ENCODE measurements at regions not wholly inside any gene's neighbourhood (a gene's known extent, or its start where the extent isn't known, plus 50 kb on each side); places are given as distances from the start of the nearest gene placed in this dataset.

DNA sequence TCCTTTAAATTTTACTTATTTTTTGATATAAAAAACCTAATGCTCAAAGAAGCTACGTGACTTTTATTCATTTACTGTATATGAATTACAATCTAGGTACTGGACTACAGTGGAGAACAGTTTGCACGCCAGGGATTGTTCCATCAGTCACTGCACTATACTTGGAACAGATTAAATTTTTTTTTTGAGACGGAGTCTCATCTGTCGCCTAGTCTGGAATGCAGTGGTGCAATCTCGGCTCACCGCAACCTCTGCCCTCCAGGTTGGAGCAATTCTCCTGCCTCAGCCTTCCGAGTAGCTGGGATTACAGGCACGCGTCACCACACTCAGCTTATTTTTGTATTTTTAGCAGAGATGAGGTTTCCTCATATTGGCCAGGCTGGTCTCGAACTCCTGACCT, 330.0 kb upstream of the SLC14A2 start:
- H3K9me3 ChIP-seq (ENCODE audit: control insufficient read depth in 1 of 2, insufficient read depth in 1 of 2, low read depth in 1 of 2, low read length in 2 of 2), result no peaks in the 10 kb centered on the region; a peak in 1 of 4 replicates
- H3K79me2 ChIP-seq (ENCODE audit: insufficient read depth, low read length), result no peaks in the 10 kb centered on the region
- TF ChIP-seq SIN3A (IDR thresholded peaks at IDR 0.05; ENCODE audit: low read depth) (no peak), ELF1 (IDR thresholded peaks at IDR 0.05; ENCODE audit: borderline replicate concordance, low read depth) (no peak), SP1 (IDR thresholded peaks at IDR 0.05; ENCODE audit: low read depth) (no peak), EGR1 (IDR thresholded peaks at IDR 0.05; ENCODE audit: low read depth) (no peak), POLR2AphosphoS5 (IDR thresholded peaks at IDR 0.05; ENCODE audit: low read depth, low read length) (no peak), EZH2 (IDR thresholded peaks at IDR 0.05) (no peak), POLR2A (IDR thresholded peaks at IDR 0.05; ENCODE audit: borderline replicate concordance, extremely low read depth, insufficient read depth, insufficient read length) (no peak), YY1 (IDR thresholded peaks at IDR 0.05; ENCODE audit: extremely low read depth, insufficient replicate concordance, low read depth, low read length) (no peak), CEBPB (IDR thresholded peaks at IDR 0.05; ENCODE audit: low read depth) (no peak), ZFX (IDR thresholded peaks at IDR 0.05) (no peak), SRF (IDR thresholded peaks at IDR 0.05; ENCODE audit: low read depth) (no peak), FOSL1 (IDR thresholded peaks at IDR 0.05; ENCODE audit: low read depth) (no peak), CBX3 (IDR thresholded peaks at IDR 0.05; ENCODE audit: low read depth) (no peak), RAD21 (IDR thresholded peaks at IDR 0.05; ENCODE audit: low read depth) (no peak)
- TF ChIP-seq, protein P1, sequence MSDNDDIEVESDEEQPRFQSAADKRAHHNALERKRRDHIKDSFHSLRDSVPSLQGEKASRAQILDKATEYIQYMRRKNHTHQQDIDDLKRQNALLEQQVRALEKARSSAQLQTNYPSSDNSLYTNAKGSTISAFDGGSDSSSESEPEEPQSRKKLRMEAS (IDR thresholded peaks at IDR 0.05), result no peak
- H3K4me1 ChIP-seq (ENCODE audit: control insufficient read depth in 1 of 2, insufficient read depth in 2 of 2, low read length in 2 of 2), result no peaks in the 10 kb centered on the region
- H3K4me2 ChIP-seq (ENCODE audit: low read length), result no peak overlapping the region
- H3K9ac ChIP-seq (ENCODE audit: low read length), result no peak overlapping the region
- no peak for ATAC-seq
- H2AFZ ChIP-seq (ENCODE audit: low read depth, low read length, poor library complexity, severe bottlenecking), result no peak overlapping the region
- ChIA-PET POLR2A (no interaction called here), CTCF (no interaction called here), RAD21 (ENCODE audit: low non-redundant PET in 1 of 2, low total read pairs in 2 of 2, uncharacterized antibody in 2 of 2, unreplicated experiment in 2 of 2) (no interaction called here)
- no peaks in the 10 kb centered on the region for H4K20me1 ChIP-seq (ENCODE audit: insufficient read depth)
- H3K9me2 ChIP-seq (ENCODE audit: insufficient read depth), result no peaks in the 10 kb centered on the region
- no peaks in the 10 kb centered on the region for H3K27me3 ChIP-seq (ENCODE audit: insufficient read depth, low read length)
- H3K4me3 ChIP-seq (replicated peaks in 1 of 2; ENCODE audit: low read depth in 1 of 2, low read length in 2 of 2), result no peak overlapping the region
- BruUV-seq (replicated peaks), result no TSS peak
- intact Hi-C loops (cut with micrococcal nuclease), result no loop called here
- no peak overlapping the region for H3K27ac ChIP-seq (ENCODE audit: low read depth, low read length)
- H3K36me3 ChIP-seq (ENCODE audit: control insufficient read depth in 1 of 2, insufficient read depth in 2 of 2, low read length in 2 of 2), result no peaks in the 10 kb centered on the region
- DNase-seq (ENCODE audit: low read depth, low spot score), result no peak

DNA sequence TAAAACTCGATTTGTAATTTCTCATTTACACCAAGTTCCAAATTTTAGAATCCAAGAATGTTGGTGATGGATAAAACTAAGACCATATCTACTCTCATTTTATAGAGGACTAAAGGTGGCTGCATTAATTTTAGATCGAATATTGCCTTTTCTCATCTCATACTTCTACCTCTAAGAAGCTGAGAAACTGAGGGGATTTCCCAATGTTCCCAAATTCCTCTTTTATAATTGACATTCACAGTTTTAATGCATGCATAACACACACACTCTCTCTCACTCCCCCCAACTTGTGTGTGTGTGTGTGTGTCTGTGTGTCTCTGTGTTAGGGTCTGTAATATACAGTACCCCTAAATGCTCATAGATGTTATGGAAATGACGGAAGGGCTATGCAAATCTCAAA, 328.8 kb upstream of the SLC14A2 start:
- DNase-seq (ENCODE audit: low read depth, low spot score) (no peak), ATAC-seq (no peak)
- no TSS peak for BruUV-seq (replicated peaks)
- ChIA-PET POLR2A (no interaction called here), RAD21 (ENCODE audit: low non-redundant PET in 1 of 2, low total read pairs in 2 of 2, uncharacterized antibody in 2 of 2, unreplicated experiment in 2 of 2) (no interaction called here), CTCF (no interaction called here)
- Histone ChIP-seq H3K36me3 (ENCODE audit: control insufficient read depth in 1 of 2, insufficient read depth in 2 of 2, low read length in 2 of 2) (no peaks in the 10 kb centered on the region), H3K4me1 (ENCODE audit: control insufficient read depth in 1 of 2, insufficient read depth in 2 of 2, low read length in 2 of 2) (no peaks in the 10 kb centered on the region), H3K27ac (ENCODE audit: low read depth, low read length) (no peak overlapping the region), H3K27me3 (ENCODE audit: insufficient read depth, low read length) (no peaks in the 10 kb centered on the region), H3K4me2 (ENCODE audit: low read length) (no peak overlapping the region), H3K9me3 (ENCODE audit: control insufficient read depth in 1 of 2, insufficient read depth in 1 of 2, low read depth in 1 of 2, low read length in 2 of 2) (no peaks in the 10 kb centered on the region; a peak in 1 of 4 replicates), H3K9me2 (ENCODE audit: insufficient read depth) (no peaks in the 10 kb centered on the region), H3K4me3 (replicated peaks in 1 of 2; ENCODE audit: low read depth in 1 of 2, low read length in 2 of 2) (no peak overlapping the region), H3K79me2 (ENCODE audit: insufficient read depth, low read length) (no peaks in the 10 kb centered on the region), H2AFZ (ENCODE audit: low read depth, low read length, poor library complexity, severe bottlenecking) (no peak overlapping the region), H4K20me1 (ENCODE audit: insufficient read depth) (no peaks in the 10 kb centered on the region), H3K9ac (ENCODE audit: low read length) (no peak overlapping the region)
- intact Hi-C loops (cut with micrococcal nuclease), result no loop called here
- TF ChIP-seq EZH2phosphoT487 (IDR thresholded peaks at IDR 0.05; ENCODE audit: borderline replicate concordance), result no peak
- TF ChIP-seq, protein P2, sequence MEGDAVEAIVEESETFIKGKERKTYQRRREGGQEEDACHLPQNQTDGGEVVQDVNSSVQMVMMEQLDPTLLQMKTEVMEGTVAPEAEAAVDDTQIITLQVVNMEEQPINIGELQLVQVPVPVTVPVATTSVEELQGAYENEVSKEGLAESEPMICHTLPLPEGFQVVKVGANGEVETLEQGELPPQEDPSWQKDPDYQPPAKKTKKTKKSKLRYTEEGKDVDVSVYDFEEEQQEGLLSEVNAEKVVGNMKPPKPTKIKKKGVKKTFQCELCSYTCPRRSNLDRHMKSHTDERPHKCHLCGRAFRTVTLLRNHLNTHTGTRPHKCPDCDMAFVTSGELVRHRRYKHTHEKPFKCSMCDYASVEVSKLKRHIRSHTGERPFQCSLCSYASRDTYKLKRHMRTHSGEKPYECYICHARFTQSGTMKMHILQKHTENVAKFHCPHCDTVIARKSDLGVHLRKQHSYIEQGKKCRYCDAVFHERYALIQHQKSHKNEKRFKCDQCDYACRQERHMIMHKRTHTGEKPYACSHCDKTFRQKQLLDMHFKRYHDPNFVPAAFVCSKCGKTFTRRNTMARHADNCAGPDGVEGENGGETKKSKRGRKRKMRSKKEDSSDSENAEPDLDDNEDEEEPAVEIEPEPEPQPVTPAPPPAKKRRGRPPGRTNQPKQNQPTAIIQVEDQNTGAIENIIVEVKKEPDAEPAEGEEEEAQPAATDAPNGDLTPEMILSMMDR (IDR thresholded peaks at IDR 0.05 in 2 of 3, conservative IDR thresholded peaks at IDR 0.05 in 1 of 3; ENCODE audit: borderline replicate concordance in 1 of 3, insufficient read depth in 1 of 3, low read depth in 2 of 3, low read length in 2 of 3), result no peak
- TF ChIP-seq EGR1 (IDR thresholded peaks at IDR 0.05; ENCODE audit: low read depth), result no peak
- TF ChIP-seq SRF (IDR thresholded peaks at IDR 0.05; ENCODE audit: low read depth), result no peak
- TF ChIP-seq, protein P1 (IDR thresholded peaks at IDR 0.05), result no peak
- TF ChIP-seq ZNF274 (IDR thresholded peaks at IDR 0.05; ENCODE audit: low read depth, low read length), result no peak
- TF ChIP-seq POLR2A (IDR thresholded peaks at IDR 0.05; ENCODE audit: borderline replicate concordance, extremely low read depth, insufficient read depth, insufficient read length), result no peak
- TF ChIP-seq, protein P3, sequence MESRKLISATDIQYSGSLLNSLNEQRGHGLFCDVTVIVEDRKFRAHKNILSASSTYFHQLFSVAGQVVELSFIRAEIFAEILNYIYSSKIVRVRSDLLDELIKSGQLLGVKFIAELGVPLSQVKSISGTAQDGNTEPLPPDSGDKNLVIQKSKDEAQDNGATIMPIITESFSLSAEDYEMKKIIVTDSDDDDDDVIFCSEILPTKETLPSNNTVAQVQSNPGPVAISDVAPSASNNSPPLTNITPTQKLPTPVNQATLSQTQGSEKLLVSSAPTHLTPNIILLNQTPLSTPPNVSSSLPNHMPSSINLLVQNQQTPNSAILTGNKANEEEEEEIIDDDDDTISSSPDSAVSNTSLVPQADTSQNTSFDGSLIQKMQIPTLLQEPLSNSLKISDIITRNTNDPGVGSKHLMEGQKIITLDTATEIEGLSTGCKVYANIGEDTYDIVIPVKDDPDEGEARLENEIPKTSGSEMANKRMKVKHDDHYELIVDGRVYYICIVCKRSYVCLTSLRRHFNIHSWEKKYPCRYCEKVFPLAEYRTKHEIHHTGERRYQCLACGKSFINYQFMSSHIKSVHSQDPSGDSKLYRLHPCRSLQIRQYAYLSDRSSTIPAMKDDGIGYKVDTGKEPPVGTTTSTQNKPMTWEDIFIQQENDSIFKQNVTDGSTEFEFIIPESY (IDR thresholded peaks at IDR 0.05; ENCODE audit: extremely low read depth, insufficient replicate concordance, low read length), result no peak
- no peak for TF ChIP-seq CEBPB (IDR thresholded peaks at IDR 0.05; ENCODE audit: low read depth)
- TF ChIP-seq RAD21 (IDR thresholded peaks at IDR 0.05; ENCODE audit: low read depth), result no peak
